Spleen (tissue), 11 donors: ENCODE measurements at regions not wholly inside any gene's neighbourhood (a gene's known extent, or its start where the extent isn't known, plus 50 kb on each side); places are given as distances from the start of the nearest gene placed in this dataset.

Source experiments
- DNase-seq: peaks from one replicate; pipeline ENCODE4 v3.0.0-alpha.2; 2020
- H3K27ac ChIP-seq, 8 donors: fragments of 200-600 bp; sonication (generic) in 7 of 8; 1 replicate in 4 of 8; 2 replicates in 4 of 8; pipeline versions ENCODE4 v1.5.0 to v1.8.0; 2016 to 2021; ENCODE audit warnings: inconsistent platforms in 4 of 8, mild to moderate bottlenecking in 4 of 8, moderate library complexity in 1 of 8
- H3K27me3 ChIP-seq, 7 donors: fragments of 200-600 bp; sonication (generic) in 6 of 7; replicated peaks in 1 of 7; 1 replicate in 4 of 7; 2 replicates in 3 of 7; pipeline versions ENCODE4 v1.5.0 to v1.8.0; 2016 to 2021; ENCODE audit warnings: inconsistent platforms in 3 of 7, mild to moderate bottlenecking in 1 of 7
- H3K36me3 ChIP-seq, 6 donors: fragments of 200-600 bp; sonication (generic) in 5 of 6; 1 replicate in 4 of 6; 2 replicates in 2 of 6; pipeline versions ENCODE4 v1.5.0 to v1.8.0; 2016 to 2021; ENCODE audit warnings: inconsistent platforms in 2 of 6
- H3K4me1 ChIP-seq, 6 donors: fragments of 200-600 bp; sonication (generic) in 5 of 6; 1 replicate in 3 of 6; 2 replicates in 3 of 6; pipeline versions ENCODE4 v1.5.0 to v1.8.0; 2016 to 2021; ENCODE audit warnings: inconsistent platforms in 3 of 6
- H3K4me3 ChIP-seq, 8 donors: fragments of 200-600 bp; sonication (generic) in 7 of 8; 1 replicate in 4 of 8; 2 replicates in 4 of 8; pipeline versions ENCODE4 v1.5.0 to v1.8.0; 2016 to 2021; ENCODE audit warnings: inconsistent platforms in 4 of 8, mild to moderate bottlenecking in 4 of 8, moderate library complexity in 2 of 8
- H3K9me3 ChIP-seq, 8 donors: fragments of 200-600 bp; sonication (generic) in 7 of 8; 1 replicate in 4 of 8; 2 replicates in 4 of 8; pipeline versions ENCODE4 v1.5.0 to v1.8.0; 2016 to 2021; ENCODE audit warnings: inconsistent platforms in 4 of 8
- POLR2A ChIP-seq, 3 donors: fragments of 450-650 bp; IDR thresholded peaks; one replicate each; pipeline ENCODE4 v1.5.1; 2017; ENCODE audit warnings: antibody characterized with exemption in 3 of 3, mild to moderate bottlenecking in 1 of 3
- POLR2AphosphoS5 ChIP-seq, 3 donors: sonication (generic); formaldehyde crosslinking; IDR thresholded peaks; one replicate each; pipeline ENCODE4 v1.5.1; 2017; ENCODE audit warnings: antibody characterized with exemption in 3 of 3
- WGBS, 5 donors: extraction: QIAGEN DNeasy Blood & Tissue Kit in 3 of 5; methylation state at CpG; one replicate each; pipeline versions ENCODE4 v1.1.5 to v1.1.7; 2013 to 2018; 5-methylcytosine and 5-hydroxymethylcytosine counted together
- intact Hi-C: fragments of 100-400 bp; cut with DNase I; formaldehyde crosslinking; loops from one replicate; pipeline ENCODE4 v1.15.0; 2023; ENCODE audit warnings: low total_unique reads
- TF ChIP-seq, protein P1 (sequence below), 11 experiments: fragments of 200-600 bp in 7 of 11; fragments of 450-650 bp in 4 of 11; sonication (generic) in 4 of 11; IDR thresholded peaks in 8 of 11; conservative IDR thresholded peaks in 3 of 11; 1 replicate in 7 of 11; 2 replicates in 4 of 11; pipeline versions ENCODE4 v1.4.0 to v1.8.0; 2016 to 2021; ENCODE audit warnings: antibody characterized with exemption in 11 of 11, inconsistent platforms in 4 of 11, mild to moderate bottlenecking in 1 of 11
- donor health status: healthy with polysubstance abuse.
- donor health status: DM: no; HTN: no; CAD: no; lungs with moderate emphysema.
- donor health status: DM: no; HTN: no; CAD: no.
- donor health status: Bipolar disorder and iron deficiency.
- donor health status: healthy.
- donor health status: DM: no; HTN: no; CAD: no.
- donor health status: DM: yes; HTN: yes; CAD: no.

DNA sequence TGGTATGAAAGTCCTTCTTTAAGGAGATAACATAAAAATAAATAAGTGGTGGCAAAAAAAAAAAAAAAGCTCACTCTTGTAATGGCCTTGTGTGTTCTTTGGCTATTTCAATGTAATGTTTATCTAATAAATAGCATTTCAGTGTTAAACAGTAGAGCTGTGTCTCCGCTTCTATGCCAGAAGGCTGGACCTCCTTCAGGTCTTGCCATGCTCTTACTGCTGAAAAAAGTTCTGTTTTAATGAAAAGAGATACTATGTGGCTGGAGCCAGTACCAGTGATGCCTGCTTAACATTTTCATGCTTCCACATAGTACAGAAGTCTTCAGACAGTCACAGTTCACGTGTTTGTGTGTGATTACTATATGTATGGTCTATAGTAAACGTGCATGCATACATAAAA, 74.1 kb upstream of the PRICKLE1 start:
- H3K4me1 ChIP-seq = no peaks in the 10 kb centered on the region
- no peak overlapping the region for H3K27ac ChIP-seq
- peaks cover 0 to 12% (median 0%) of the 10 kb centered on the region in 8 donors for H3K9me3 ChIP-seq
- TF ChIP-seq POLR2A (IDR thresholded peaks at IDR 0.05) (no peak), POLR2AphosphoS5 (IDR thresholded peaks at IDR 0.05) (no peak)
- TF ChIP-seq, protein P1, sequence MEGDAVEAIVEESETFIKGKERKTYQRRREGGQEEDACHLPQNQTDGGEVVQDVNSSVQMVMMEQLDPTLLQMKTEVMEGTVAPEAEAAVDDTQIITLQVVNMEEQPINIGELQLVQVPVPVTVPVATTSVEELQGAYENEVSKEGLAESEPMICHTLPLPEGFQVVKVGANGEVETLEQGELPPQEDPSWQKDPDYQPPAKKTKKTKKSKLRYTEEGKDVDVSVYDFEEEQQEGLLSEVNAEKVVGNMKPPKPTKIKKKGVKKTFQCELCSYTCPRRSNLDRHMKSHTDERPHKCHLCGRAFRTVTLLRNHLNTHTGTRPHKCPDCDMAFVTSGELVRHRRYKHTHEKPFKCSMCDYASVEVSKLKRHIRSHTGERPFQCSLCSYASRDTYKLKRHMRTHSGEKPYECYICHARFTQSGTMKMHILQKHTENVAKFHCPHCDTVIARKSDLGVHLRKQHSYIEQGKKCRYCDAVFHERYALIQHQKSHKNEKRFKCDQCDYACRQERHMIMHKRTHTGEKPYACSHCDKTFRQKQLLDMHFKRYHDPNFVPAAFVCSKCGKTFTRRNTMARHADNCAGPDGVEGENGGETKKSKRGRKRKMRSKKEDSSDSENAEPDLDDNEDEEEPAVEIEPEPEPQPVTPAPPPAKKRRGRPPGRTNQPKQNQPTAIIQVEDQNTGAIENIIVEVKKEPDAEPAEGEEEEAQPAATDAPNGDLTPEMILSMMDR (IDR thresholded peaks at IDR 0.05 in 8 of 11, conservative IDR thresholded peaks at IDR 0.05 in 3 of 11) = no peak
- WGBS, 5 donors = 71 to 83% (median 73%) methylated on average over 3 of the region's 3 CpGs
- no peak overlapping the region for H3K4me3 ChIP-seq
- intact Hi-C loops = no loop called here
- no peaks in the 10 kb centered on the region for H3K36me3 ChIP-seq
- no peaks in the 10 kb centered on the region for H3K27me3 ChIP-seq
- no peak for DNase-seq

DNA sequence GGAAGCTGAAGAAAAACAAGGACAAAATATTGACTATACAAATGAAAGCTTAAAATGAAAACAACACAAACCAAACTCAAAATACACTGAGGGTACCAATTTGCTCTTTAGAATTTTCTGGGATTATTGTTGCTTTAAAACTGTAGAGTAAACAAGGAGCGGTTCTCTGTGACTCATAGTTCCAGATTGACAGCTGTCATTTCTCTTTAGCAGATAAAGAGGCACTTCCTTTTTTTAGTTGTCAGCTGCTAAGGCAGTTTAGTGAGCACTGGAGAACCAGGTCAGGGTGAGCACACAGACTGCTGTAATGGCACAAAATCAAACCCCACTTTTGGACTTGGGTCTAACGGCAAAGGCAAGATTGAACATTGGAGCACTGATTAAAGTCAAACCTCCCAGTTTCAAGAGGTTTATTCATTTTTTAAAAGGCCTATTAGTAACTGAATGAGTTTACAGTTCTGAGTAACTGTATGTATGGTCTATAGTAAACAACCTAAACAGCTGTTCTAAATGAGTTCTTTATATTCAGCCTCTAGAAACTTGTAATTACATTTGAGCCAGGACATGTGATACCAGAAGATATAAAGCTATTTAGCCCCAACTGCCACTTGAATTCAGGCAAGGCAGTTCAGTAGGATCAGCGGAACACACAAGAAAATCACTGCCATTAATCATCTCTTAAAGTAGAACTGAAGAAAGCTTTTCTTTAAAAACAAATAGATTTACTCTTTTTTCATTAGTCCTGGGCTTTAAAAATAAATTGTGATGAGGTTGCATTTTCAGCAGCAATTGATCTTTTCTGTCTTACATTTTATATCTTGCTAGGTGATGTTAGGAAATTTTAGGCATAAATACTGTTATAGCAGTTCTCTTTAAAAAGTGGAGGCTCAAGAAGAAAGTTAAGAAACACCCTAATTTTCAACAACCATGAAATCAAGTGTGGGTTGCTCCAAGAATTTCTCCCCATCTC, 71.7 kb upstream of the PRICKLE1 start:
- H3K27me3 ChIP-seq = no peaks in the 10 kb centered on the region
- TF ChIP-seq POLR2A (IDR thresholded peaks at IDR 0.05) (no peak), POLR2AphosphoS5 (IDR thresholded peaks at IDR 0.05) (no peak)
- TF ChIP-seq, protein P1 (IDR thresholded peaks at IDR 0.05 in 8 of 11, conservative IDR thresholded peaks at IDR 0.05 in 3 of 11) = no peak
- intact Hi-C loops = no loop called here

DNA sequence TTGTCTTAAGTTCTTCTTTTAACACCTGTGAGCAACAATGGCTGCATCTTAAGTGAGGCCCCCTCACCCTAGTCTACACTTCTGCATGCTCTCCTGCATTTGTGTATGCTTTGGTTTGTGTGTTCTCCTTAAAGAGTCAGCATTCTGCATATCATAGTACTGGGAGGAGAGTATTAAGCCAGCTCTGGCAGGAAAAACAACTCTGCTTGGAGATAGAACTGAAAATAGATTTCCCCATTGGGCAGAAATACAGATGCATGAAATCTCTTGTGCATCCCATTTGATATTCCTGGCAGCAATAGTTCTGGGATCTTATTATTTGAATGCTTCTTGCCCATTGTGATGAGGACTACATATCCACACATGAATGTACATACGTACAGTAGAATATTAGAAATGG, 70.6 kb upstream of the PRICKLE1 start:
- intact Hi-C loops = no loop called here
- WGBS, 5 donors = 86 to 100% (median 89%) methylated on average over 1 of the region's 1 CpG
- DNase-seq = no peak

More for the DNA sequence above, 71.7 kb upstream of the PRICKLE1 start:
- no peaks in the 10 kb centered on the region for H3K4me1 ChIP-seq
- H3K4me3 ChIP-seq = no peak overlapping the region
- WGBS, 5 donors = 57 to 80% (median 64%) methylated on average over 3 of the region's 3 CpGs
- H3K27ac ChIP-seq = no peak overlapping the region
- no peaks in the 10 kb centered on the region for H3K36me3 ChIP-seq
- H3K9me3 ChIP-seq = peaks cover 0 to 12% (median 0%) of the 10 kb centered on the region in 8 donors
- DNase-seq = no peak

DNA sequence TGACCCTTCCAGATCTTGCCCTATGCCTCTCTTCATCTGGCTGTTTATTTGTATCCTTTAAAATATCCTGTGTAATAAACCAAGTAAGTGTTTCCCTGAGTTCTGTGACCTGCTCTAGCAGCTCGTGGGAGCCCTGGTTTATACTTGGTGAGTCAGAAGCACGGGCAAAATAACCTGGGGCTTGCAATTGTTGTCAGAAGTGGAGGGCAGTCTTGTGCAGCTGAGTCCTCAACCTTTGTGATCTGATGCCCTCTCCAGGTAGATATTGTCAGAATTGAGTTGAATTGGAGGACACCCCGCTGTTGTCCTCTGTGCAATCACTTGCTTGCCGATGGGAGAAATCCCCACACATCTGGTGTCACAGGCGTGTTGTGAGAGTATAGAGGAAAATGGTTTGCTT, 62.5 kb upstream of the PRICKLE1 start:
- TF ChIP-seq POLR2A (IDR thresholded peaks at IDR 0.05) = no peak
- TF ChIP-seq, protein P1 (IDR thresholded peaks at IDR 0.05 in 8 of 11, conservative IDR thresholded peaks at IDR 0.05 in 3 of 11) = no peak
- TF ChIP-seq POLR2AphosphoS5 (IDR thresholded peaks at IDR 0.05) = no peak
- Histone ChIP-seq H3K4me3 (no peak overlapping the region), H3K27me3 (no peaks in the 10 kb centered on the region), H3K4me1 (no peaks in the 10 kb centered on the region), H3K27ac (no peak overlapping the region), H3K9me3 (no peaks in the 10 kb centered on the region), H3K36me3 (no peaks in the 10 kb centered on the region)
- no peak for DNase-seq
- 67 to 90% (median 83%) methylated on average over 5 of the region's 5 CpGs for WGBS, 5 donors
- intact Hi-C loops = no loop called here

More for the DNA sequence above, 70.6 kb upstream of the PRICKLE1 start:
- Histone ChIP-seq H3K27ac (no peak overlapping the region), H3K4me1 (no peaks in the 10 kb centered on the region), H3K36me3 (no peaks in the 10 kb centered on the region), H3K4me3 (no peak overlapping the region), H3K9me3 (peaks cover 0 to 12% (median 0%) of the 10 kb centered on the region in 8 donors), H3K27me3 (no peaks in the 10 kb centered on the region)
- no peak for TF ChIP-seq POLR2AphosphoS5 (IDR thresholded peaks at IDR 0.05)
